ENCODE measurements at regions not wholly inside any gene's neighbourhood (a gene's known extent, or its start where the extent isn't known, plus 50 kb on each side); places are given as distances from the start of the nearest gene placed in this dataset.

GRCh38 chr2:145323512-145323911 is 803.6 kb upstream of the ZEB2 start:
- DNase-seq (ENCODE audit: low spot score) = no peak
- H3K4me1 ChIP-seq (ENCODE audit: insufficient read depth, low read length, poor library complexity, severe bottlenecking) = peaks cover 4% of the 10 kb centered on the region
- no peaks in the 10 kb centered on the region for H3K36me3 ChIP-seq (ENCODE audit: insufficient read depth, low read length, poor library complexity, severe bottlenecking)
- TF ChIP-seq EZH2 (IDR thresholded peaks at IDR 0.05; ENCODE audit: borderline replicate concordance, low read depth, low read length, poor library complexity, severe bottlenecking) = no peak
- no peak for TF ChIP-seq CTCF (conservative IDR thresholded peaks at IDR 0.05; ENCODE audit: low read depth, low read length)
- no TSS peak for BruUV-seq (replicated peaks)
- ChIA-PET POLR2A (ENCODE audit: low non-redundant PET) (no interaction called here), CTCF (no interaction called here)
- no peaks in the 10 kb centered on the region for H3K9me3 ChIP-seq (ENCODE audit: low read depth, low read length, poor library complexity, severe bottlenecking)
- no peak overlapping the region for H3K4me3 ChIP-seq (ENCODE audit: low read depth, low read length, poor library complexity, severe bottlenecking)
- H3K27ac ChIP-seq (ENCODE audit: low read depth, low read length, poor library complexity, severe bottlenecking) = no peak overlapping the region
- intact Hi-C loops (cut with micrococcal nuclease; ENCODE audit: unreplicated experiment) = no loop called here
- H3K27me3 ChIP-seq (replicated peaks; ENCODE audit: insufficient read depth, low read depth, low read length, poor library complexity) = no peaks in the 10 kb centered on the region

DNA sequence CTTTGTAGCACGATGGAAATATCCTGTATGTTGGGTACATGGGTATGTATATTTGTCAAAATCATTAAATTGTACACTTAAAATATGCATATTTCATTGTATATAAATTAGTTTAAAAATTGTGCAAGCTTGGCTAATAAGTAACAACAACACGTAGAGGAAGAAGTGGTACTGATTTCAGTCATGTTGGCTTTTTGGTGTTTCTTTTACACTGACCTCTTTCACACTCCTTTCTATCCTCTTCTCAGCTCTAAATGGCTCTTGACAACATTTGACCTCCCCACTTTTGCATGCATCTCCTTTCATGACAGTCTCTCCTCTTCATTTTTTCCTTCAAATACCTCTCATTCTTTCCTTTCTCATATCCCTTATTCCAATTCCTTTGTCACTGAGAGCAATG is 801.4 kb upstream of the ZEB2 start:
- ChIA-PET POLR2A (ENCODE audit: low non-redundant PET) (no interaction called here), CTCF (no interaction called here)
- Histone ChIP-seq H3K36me3 (ENCODE audit: insufficient read depth, low read length, poor library complexity, severe bottlenecking) (no peaks in the 10 kb centered on the region), H3K27ac (ENCODE audit: low read depth, low read length, poor library complexity, severe bottlenecking) (no peak overlapping the region), H3K4me3 (ENCODE audit: low read depth, low read length, poor library complexity, severe bottlenecking) (no peak overlapping the region), H3K9me3 (ENCODE audit: low read depth, low read length, poor library complexity, severe bottlenecking) (no peaks in the 10 kb centered on the region), H3K27me3 (replicated peaks; ENCODE audit: insufficient read depth, low read depth, low read length, poor library complexity) (no peaks in the 10 kb centered on the region), H3K4me1 (ENCODE audit: insufficient read depth, low read length, poor library complexity, severe bottlenecking) (peaks cover 4% of the 10 kb centered on the region)
- TF ChIP-seq EZH2 (IDR thresholded peaks at IDR 0.05; ENCODE audit: borderline replicate concordance, low read depth, low read length, poor library complexity, severe bottlenecking) (no peak), CTCF (conservative IDR thresholded peaks at IDR 0.05; ENCODE audit: low read depth, low read length) (no peak)
- intact Hi-C loops (cut with micrococcal nuclease; ENCODE audit: unreplicated experiment) = no loop called here
- DNase-seq (ENCODE audit: low spot score) = no peak
- BruUV-seq (replicated peaks) = no TSS peak

DNA sequence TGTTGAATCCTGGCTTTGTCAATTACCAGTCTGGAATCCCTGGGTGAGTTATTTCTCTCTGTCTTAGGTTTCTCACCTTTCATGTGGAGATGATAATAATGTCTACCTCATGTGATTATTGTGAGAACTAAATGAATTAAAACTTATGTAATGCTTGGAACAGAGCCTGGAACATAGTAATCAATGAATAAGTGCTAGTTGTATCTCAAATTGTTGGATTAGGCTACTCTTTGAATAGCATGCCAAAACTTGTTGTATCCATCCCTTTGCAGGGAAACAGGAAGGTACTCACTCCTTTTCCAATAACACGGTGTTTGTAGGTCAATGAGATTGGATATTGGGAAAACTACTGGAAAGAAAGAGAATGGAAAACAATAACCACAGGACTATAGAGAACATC is 796.6 kb upstream of the ZEB2 start:
- no peak for TF ChIP-seq EZH2 (IDR thresholded peaks at IDR 0.05; ENCODE audit: borderline replicate concordance, low read depth, low read length, poor library complexity, severe bottlenecking)
- no peak for TF ChIP-seq CTCF (conservative IDR thresholded peaks at IDR 0.05; ENCODE audit: low read depth, low read length)
- POLR2A ChIA-PET (ENCODE audit: low non-redundant PET) = no interaction called here
- intact Hi-C loops (cut with micrococcal nuclease; ENCODE audit: unreplicated experiment) = no loop called here
- H3K27ac ChIP-seq (ENCODE audit: low read depth, low read length, poor library complexity, severe bottlenecking) = no peak overlapping the region
- H3K4me3 ChIP-seq (ENCODE audit: low read depth, low read length, poor library complexity, severe bottlenecking) = no peak overlapping the region
- CTCF ChIA-PET = no interaction called here
- H3K36me3 ChIP-seq (ENCODE audit: insufficient read depth, low read length, poor library complexity, severe bottlenecking) = no peaks in the 10 kb centered on the region
- no TSS peak for BruUV-seq (replicated peaks)
- DNase-seq (ENCODE audit: low spot score) = no peak
- H3K4me1 ChIP-seq (ENCODE audit: insufficient read depth, low read length, poor library complexity, severe bottlenecking) = no peaks in the 10 kb centered on the region
- no peaks in the 10 kb centered on the region for H3K27me3 ChIP-seq (replicated peaks; ENCODE audit: insufficient read depth, low read depth, low read length, poor library complexity)
- no peaks in the 10 kb centered on the region for H3K9me3 ChIP-seq (ENCODE audit: low read depth, low read length, poor library complexity, severe bottlenecking)
